NCI-H2196 treated with DMSO at 0.1 percent for 48 hours (cell line): ENCODE measurements at regions not wholly inside any gene's neighbourhood (a gene's known extent, or its start where the extent isn't known, plus 50 kb on each side); places are given as distances from the start of the nearest gene placed in this dataset.

Experiments used
- DNase-seq: peaks from one replicate; lab custom pipeline; 2025; ENCODE audit not compliant: unreplicated experiment; lab: John Stamatoyannopoulos, UW

DNA sequence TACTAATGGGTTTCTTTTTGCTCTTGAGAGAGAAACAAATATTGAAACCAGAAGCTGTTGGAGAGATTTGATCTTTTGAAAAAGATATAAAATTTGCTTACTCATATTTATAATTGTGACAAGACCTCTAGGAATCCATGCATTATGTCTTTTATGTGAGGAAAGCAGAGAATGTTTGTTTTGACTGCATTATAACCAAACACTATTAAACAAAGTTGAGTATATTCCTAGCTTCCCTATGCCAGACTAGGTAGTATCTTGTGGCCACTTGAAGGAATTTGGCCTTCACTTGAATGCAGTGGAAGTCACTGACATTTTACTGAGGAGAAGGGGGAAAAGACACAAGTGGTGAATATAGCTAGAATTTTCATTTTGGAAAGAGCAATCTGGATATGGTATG, 521.8 kb upstream of the ZEB2 start:
- DNase-seq: no peak

GRCh38 chr2:145040433-145040832, 520.5 kb upstream of the ZEB2 start:
- no peak for DNase-seq

DNA sequence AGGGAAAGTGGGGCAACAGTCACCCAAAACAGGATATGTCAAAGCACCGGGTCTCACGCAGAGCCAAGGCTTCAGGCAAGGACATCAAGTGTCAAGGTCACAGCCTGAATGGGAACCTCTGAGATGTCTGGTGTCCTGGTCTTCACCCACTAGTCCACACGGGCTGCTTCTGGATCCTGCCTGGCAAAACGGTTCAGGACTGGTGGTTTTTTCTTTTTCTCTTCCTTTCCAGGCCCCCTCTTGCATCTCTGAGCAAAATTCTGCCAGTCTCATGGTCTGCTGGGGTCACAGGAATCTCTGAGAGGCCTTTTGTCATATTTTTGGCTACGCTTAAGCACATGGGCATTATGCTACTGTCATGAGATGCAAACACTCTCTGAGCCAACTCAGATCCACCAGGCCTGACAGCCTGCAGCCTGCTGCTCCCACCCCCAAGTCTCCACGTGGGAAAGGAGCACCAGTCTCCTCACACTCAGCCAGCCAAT, 518.2 kb upstream of the ZEB2 start:
- no peak for DNase-seq

GRCh38 chr2:145036421-145037011, 516.6 kb upstream of the ZEB2 start:
- no peak for DNase-seq

- DNase-seq: no peak
Observed at GRCh38 chr2:145034511-145034910, 514.6 kb upstream of the ZEB2 start.

GRCh38 chr2:145033438-145033837, 513.5 kb upstream of the ZEB2 start:
- DNase-seq: no peak

DNA sequence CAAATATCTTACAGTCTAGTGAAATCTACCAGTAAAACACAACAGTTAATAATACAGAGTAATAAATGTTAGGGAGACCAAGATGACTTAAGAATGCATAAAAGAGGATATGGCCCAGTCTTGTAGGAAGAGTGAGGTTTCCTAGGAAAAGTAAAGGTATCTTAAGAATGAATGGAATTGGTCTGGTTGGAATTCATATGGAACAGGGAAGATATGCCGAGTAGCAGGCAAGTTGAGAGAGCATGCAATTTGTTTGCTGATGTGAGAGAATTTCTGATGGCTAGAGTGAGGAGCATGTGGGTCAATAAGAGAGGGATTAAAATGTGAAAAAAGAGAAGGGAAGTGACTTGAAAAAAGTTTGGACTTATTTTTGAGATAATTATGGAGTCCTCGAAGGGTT, 512.9 kb upstream of the ZEB2 start:
- DNase-seq: no peak

- DNase-seq: no peak
Observed at GRCh38 chr2:145029873-145030272, 510.0 kb upstream of the ZEB2 start.

DNA sequence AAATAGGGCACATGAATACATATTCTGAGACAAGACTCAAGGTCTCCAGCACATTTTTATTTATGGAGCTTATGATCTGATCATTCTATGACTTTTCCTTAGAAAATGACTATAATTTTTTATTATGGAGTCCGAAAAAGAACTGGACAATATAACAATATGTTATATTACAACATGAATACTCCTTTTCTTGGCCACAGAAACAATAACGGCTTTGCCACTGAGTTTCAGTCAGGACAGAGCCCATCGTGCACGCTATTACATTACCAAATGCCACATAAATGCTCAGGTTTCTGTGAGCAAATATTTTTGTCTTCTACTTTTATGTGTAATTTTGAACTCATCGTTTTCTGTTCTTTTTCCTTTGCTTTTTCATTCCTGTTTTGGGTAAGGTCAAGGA, 509.2 kb upstream of the ZEB2 start:
- no peak for DNase-seq

DNA sequence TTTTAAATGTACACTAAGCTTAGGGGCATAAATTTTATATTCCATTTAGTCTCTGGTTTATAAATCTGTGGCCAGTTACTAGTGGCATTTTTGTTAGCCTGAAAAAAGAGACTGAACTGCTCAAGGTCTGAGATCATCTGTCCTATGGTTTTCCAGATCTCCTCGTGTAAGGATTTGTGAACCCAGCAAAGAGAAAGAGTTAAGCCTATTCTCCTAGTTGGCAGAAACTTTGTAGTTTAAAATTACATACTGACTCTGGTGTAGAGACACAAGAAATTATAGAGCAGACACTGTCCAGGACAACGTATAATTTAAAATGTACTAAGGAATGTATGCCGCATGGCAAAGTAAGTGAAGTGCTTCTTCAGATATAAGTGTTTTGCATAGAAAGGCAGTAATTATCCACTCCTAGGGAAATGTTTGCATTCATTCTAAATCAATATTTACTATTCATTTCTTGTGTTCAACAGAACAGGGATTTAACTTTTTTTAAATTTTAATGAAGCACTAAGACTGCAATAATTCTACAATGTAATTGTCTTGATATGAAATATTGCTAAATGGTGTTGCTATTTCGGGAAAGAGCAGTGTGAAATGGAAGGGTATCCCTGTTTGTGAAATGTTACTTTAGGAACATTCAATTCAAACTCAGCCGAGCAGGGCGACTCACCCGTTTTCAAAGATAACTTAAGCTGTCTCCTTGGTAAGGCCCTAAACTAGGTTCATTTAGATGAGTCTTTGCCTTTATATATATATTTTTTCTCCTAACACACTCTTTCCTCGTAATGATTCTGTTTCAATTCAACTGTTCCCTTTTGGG, 508.4 kb upstream of the ZEB2 start:
- no peak for DNase-seq

GRCh38 chr2:145026456-145027455, 506.8 kb upstream of the ZEB2 start:
- DNase-seq: no peak

GRCh38 chr2:145025382-145025781, 505.5 kb upstream of the ZEB2 start:
- no peak for DNase-seq

DNA sequence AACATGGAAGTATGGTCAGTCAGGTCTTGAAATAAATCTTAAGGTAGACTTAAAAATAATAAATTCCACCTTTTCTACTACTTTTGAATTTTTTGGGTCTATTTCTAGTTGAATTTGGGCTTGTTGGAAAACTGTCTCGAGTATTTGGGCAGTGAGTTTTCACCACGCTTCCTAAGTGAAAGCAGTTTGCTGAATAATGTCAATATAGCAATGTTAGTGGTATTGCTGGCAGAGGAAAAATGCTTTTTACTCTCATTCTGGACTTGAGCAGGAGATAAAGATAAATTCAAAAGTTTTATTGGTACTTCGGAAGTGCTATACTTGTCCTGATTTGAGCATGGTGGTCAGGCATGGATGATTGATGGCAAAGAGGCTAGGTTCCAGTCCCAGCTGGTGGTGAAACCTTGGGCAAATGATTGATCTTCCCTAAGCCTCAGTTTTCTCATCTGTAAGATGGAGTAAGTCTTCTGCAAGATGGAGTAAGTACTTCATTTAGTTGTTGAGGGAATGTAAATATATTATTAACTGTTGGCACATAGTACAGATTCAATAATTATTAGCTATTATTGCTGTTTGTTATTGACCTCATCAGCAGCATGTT, 503.5 kb upstream of the ZEB2 start:
- no peak for DNase-seq

DNA sequence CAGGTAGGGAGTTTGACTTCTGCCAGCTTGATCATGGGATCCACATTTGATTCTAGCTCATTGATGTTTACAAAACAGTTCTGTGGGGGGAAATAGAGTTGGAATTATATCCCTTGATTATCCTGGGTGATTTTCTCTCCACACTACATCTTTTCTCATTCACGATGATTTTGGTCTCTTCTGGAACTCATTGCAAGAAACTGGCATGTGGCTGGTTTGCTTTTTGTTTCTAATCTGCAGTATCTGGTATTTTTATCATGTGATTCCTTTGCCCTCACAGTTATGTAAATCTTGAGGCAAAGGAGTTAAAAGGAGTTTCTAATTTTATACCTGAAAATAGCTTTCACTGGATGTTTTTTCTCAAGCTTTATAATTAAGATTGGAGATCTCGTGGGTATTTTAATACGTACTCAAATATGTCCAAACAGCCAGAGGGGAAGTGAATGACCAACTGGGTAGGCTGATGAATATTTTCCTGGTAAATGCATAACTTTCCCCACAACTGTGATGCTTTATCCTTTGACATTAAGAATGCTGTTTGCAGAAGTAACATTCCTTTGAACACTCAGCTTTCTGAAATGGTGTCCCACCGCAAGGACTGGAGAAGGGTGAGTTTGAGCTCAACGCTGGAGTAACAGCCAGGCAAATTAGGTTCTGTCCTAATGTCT, 502.9 kb upstream of the ZEB2 start:
- DNase-seq: no peak

GRCh38 chr2:145021962-145022665, 502.2 kb upstream of the ZEB2 start:
- no peak for DNase-seq

DNA sequence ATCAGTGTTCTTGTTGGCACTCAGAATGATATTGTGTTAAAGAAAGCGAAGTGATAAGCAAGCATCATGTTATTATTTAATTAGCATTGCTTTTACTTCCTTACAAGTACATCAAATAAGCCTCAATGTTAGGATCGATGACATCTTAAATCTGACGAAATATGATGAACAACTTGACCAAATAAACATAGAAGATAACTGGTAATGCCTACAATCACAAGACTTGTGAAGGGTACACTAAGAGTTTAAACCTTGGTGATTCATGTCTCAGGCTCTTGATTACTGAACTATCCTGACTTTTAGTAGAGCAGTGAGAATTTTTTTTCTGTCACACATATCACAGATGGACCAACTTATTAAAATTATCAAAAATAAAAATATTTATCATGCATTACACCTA, 500.8 kb upstream of the ZEB2 start:
- DNase-seq: no peak

- no peak for DNase-seq
Observed at GRCh38 chr2:145020139-145020538, 500.2 kb upstream of the ZEB2 start.

DNA sequence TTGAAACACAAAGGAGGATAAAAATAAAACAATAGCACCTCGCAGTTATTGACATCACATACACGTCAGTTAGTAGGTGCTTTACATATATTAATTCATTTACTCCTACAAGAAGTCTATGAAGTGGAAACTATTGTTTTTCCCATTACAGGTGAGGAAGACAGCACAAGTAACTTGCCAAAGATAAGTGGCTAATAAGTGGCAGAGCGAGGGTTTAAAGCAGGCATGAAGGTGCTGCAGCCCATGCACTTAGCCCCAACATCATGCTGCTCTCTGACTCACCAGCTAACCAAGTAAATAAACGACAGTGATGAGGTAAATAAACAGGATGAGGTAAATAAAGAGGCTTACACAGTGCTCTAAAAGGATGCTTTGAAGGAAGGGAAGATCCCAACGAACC, 498.6 kb upstream of the ZEB2 start:
- no peak for DNase-seq

DNA sequence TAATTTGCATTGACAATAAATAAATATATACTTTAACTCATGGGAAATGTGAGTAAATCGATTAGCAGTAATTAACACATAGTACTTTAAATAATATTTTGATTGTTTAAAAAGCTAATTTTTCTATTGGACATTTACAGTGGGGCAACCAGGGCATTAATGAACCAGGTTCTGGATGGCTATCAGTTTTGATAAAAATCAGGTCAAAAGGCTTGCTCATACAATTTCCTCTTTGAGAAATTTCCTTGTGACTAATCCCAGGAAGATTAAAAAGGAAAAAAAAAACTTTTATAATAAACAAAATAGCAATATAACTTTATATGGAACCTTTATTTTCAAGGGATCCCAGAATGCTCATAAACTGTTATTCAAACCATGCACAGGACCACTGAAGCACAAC, 497.2 kb upstream of the ZEB2 start:
- no peak for DNase-seq

DNA sequence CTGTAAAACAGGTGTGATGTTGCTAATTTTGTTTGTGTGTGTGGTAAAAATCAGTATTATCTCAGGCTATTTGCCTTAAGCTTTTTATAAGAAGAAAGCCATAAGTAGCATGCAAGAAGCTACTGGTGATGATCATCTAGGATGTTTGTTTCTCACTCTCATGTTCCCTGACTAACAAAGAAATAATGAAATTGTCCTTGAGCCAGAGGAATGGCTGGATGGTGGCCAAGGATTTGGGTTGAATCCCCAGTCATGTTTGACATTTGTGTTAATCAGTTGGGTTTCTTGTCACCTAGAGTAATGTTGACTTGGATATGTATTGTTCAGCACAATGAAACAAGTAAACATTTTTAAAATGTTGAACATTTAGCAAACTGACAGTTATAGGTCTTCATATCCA, 496.8 kb upstream of the ZEB2 start:
- DNase-seq: no peak
